HepG2 (cell line): ENCODE measurements at regions not wholly inside any gene's neighbourhood (a gene's known extent, or its start where the extent isn't known, plus 50 kb on each side); places are given as distances from the start of the nearest gene placed in this dataset.

Experiments used
- ASH2L ChIP-seq: fragments of 300-600, 200-600 bp; sonication (generic); IDR thresholded peaks from 2 replicates; pipeline ENCODE4 v1.7.0; 2017; ENCODE audit warnings: low read depth, mild to moderate bottlenecking, moderate library complexity, mixed read lengths, low read length; ENCODE audit not compliant: insufficient read length
- ATF7-NPFF ChIP-seq: sonication (generic); formaldehyde crosslinking; IDR thresholded peaks from 2 replicates; pipeline ENCODE4 v1.8.1; 2023; ENCODE audit warnings: mild to moderate bottlenecking, low read depth, missing genetic modification reagents, moderate library complexity
- CENPT ChIP-seq: sonication (generic); formaldehyde crosslinking; IDR thresholded peaks from 2 replicates; pipeline ENCODE4 v1.8.0; 2022; ENCODE audit warnings: low read depth, mild to moderate bottlenecking, moderate library complexity, missing genetic modification reagents
- EZH2 ChIP-seq: conservative IDR thresholded peaks from 2 replicates; pipeline ENCODE4 v1.6.1; 2012; ENCODE audit warnings: mild to moderate bottlenecking, low read depth, low read length, moderate library complexity
- FOXA3 ChIP-seq: IDR thresholded peaks from 2 replicates; pipeline ENCODE4 v1.6.1; 2016; ENCODE audit warnings: missing genetic modification reagents, missing compliant biosample characterization
- HNRNPL ChIP-seq: fragments of 200-400 bp; formaldehyde crosslinking; IDR thresholded peaks from 2 replicates; pipeline ENCODE4 v1.6.1; 2017; ENCODE audit warnings: mild to moderate bottlenecking, low read depth, low read length
- ISX ChIP-seq: sonication (generic); formaldehyde crosslinking; conservative IDR thresholded peaks from 2 replicates; pipeline ENCODE4 v1.5.0; 2020; ENCODE audit warnings: missing genetic modification reagents
- PRPF4 ChIP-seq: fragments of 200-400 bp; formaldehyde crosslinking; IDR thresholded peaks from 2 replicates; pipeline ENCODE4 v1.6.1; 2016; ENCODE audit warnings: low read length, low read depth; ENCODE audit not compliant: poor library complexity, severe bottlenecking
- RFX3 ChIP-seq: IDR thresholded peaks from 2 replicates; pipeline ENCODE4 v1.6.1; 2016; ENCODE audit warnings: missing biosample characterization, missing genetic modification reagents
- SIN3A ChIP-seq: IDR thresholded peaks from 2 replicates; pipeline ENCODE4 v1.6.1; 2011; ENCODE audit warnings: low read depth, mild to moderate bottlenecking, control low read depth, low read length, borderline replicate concordance
- SRY ChIP-seq: sonication (generic); formaldehyde crosslinking; IDR thresholded peaks from 2 replicates; pipeline ENCODE4 v1.8.0; 2022; ENCODE audit warnings: mild to moderate bottlenecking, missing genetic modification reagents
- ZNF432 ChIP-seq: sonication (generic); formaldehyde crosslinking; IDR thresholded peaks from 2 replicates; pipeline ENCODE4 v1.5.0; 2020; ENCODE audit warnings: missing genetic modification reagents, mild to moderate bottlenecking, borderline replicate concordance
- TF ChIP-seq, protein P1 (sequence below): sonication (generic); formaldehyde crosslinking; IDR thresholded peaks from 2 replicates; pipeline ENCODE4 v1.4.0; 2020; ENCODE audit warnings: missing genetic modification reagents
- TF ChIP-seq, protein P2 (sequence below): sonication (generic); formaldehyde crosslinking; IDR thresholded peaks from 2 replicates; pipeline ENCODE4 v1.4.0; 2020; ENCODE audit warnings: missing genetic modification reagents
- TF ChIP-seq, protein P3 (sequence below): sonication (generic); formaldehyde crosslinking; IDR thresholded peaks from 2 replicates; pipeline ENCODE4 v1.9.0; 2022; ENCODE audit warnings: missing genetic modification reagents, mild to moderate bottlenecking, borderline replicate concordance
- TF ChIP-seq, protein P4 (sequence below): sonication (generic); formaldehyde crosslinking; IDR thresholded peaks from 2 replicates; pipeline ENCODE4 v1.5.0; 2020; ENCODE audit warnings: mild to moderate bottlenecking, missing genetic modification reagents
- TF ChIP-seq, protein P5 (sequence below): sonication (generic); formaldehyde crosslinking; IDR thresholded peaks from 2 replicates; pipeline ENCODE4 v1.8.0; 2022; ENCODE audit warnings: missing genetic modification reagents, mild to moderate bottlenecking, inconsistent platforms, borderline replicate concordance
- TF ChIP-seq, protein P6 (sequence below): sonication (generic); formaldehyde crosslinking; conservative IDR thresholded peaks from 2 replicates; pipeline ENCODE4 v1.8.1; 2023; ENCODE audit warnings: missing genetic modification reagents
- TF ChIP-seq, protein P7 (sequence below): sonication (generic); formaldehyde crosslinking; IDR thresholded peaks from 2 replicates; pipeline ENCODE4 v1.9.0; 2021; ENCODE audit warnings: missing genetic modification reagents, borderline replicate concordance

DNA sequence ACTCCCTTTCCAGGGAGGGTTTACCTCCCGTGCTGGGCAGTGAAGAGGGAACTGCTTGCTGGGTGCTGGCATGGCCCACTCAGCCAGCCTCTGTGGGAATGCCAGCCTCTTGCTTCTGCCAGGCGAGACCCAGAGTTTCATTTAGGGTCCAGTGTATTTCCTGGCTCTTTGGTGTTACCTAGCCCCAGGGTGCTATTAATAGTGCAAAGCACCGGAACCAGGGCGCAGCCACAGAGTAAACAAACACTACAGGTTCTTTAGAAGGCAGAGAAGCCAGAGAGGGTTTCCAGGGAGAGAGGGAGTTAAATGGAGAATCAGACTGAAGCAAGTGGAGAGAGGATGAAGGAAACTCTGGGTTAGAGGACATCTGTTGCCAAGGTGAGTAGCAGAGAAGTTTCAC lies 74.9 kb upstream of the SPATA13 start (continued):
- TF ChIP-seq ASH2L (no peak), CENPT (CRISPR knock-in tag) (no peak), HNRNPL (no peak), RFX3 (CRISPR knock-in tag) (no peak), SIN3A (no peak), PRPF4 (no peak), ATF7-NPFF (no peak), ISX (CRISPR knock-in tag) (no peak), EZH2 (no peak), SRY (CRISPR knock-in tag) (no peak), FOXA3 (CRISPR knock-in tag) (peak; percentile 40; the same call in 1 of the 2 replicates), ZNF432 (CRISPR knock-in tag) (no peak)
- TF ChIP-seq, protein P1, sequence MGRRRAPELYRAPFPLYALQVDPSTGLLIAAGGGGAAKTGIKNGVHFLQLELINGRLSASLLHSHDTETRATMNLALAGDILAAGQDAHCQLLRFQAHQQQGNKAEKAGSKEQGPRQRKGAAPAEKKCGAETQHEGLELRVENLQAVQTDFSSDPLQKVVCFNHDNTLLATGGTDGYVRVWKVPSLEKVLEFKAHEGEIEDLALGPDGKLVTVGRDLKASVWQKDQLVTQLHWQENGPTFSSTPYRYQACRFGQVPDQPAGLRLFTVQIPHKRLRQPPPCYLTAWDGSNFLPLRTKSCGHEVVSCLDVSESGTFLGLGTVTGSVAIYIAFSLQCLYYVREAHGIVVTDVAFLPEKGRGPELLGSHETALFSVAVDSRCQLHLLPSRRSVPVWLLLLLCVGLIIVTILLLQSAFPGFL (CRISPR knock-in tag): no peak
- TF ChIP-seq, protein P2, sequence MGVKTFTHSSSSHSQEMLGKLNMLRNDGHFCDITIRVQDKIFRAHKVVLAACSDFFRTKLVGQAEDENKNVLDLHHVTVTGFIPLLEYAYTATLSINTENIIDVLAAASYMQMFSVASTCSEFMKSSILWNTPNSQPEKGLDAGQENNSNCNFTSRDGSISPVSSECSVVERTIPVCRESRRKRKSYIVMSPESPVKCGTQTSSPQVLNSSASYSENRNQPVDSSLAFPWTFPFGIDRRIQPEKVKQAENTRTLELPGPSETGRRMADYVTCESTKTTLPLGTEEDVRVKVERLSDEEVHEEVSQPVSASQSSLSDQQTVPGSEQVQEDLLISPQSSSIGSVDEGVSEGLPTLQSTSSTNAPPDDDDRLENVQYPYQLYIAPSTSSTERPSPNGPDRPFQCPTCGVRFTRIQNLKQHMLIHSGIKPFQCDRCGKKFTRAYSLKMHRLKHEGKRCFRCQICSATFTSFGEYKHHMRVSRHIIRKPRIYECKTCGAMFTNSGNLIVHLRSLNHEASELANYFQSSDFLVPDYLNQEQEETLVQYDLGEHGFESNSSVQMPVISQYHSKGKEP (CRISPR knock-in tag): no peak
- TF ChIP-seq, protein P3, sequence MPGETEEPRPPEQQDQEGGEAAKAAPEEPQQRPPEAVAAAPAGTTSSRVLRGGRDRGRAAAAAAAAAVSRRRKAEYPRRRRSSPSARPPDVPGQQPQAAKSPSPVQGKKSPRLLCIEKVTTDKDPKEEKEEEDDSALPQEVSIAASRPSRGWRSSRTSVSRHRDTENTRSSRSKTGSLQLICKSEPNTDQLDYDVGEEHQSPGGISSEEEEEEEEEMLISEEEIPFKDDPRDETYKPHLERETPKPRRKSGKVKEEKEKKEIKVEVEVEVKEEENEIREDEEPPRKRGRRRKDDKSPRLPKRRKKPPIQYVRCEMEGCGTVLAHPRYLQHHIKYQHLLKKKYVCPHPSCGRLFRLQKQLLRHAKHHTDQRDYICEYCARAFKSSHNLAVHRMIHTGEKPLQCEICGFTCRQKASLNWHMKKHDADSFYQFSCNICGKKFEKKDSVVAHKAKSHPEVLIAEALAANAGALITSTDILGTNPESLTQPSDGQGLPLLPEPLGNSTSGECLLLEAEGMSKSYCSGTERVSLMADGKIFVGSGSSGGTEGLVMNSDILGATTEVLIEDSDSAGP (CRISPR knock-in tag): no peak
- TF ChIP-seq, protein P4, sequence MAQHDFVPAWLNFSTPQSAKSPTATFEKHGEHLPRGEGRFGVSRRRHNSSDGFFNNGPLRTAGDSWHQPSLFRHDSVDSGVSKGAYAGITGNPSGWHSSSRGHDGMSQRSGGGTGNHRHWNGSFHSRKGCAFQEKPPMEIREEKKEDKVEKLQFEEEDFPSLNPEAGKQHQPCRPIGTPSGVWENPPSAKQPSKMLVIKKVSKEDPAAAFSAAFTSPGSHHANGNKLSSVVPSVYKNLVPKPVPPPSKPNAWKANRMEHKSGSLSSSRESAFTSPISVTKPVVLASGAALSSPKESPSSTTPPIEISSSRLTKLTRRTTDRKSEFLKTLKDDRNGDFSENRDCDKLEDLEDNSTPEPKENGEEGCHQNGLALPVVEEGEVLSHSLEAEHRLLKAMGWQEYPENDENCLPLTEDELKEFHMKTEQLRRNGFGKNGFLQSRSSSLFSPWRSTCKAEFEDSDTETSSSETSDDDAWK (CRISPR knock-in tag): no peak
- TF ChIP-seq, protein P5, sequence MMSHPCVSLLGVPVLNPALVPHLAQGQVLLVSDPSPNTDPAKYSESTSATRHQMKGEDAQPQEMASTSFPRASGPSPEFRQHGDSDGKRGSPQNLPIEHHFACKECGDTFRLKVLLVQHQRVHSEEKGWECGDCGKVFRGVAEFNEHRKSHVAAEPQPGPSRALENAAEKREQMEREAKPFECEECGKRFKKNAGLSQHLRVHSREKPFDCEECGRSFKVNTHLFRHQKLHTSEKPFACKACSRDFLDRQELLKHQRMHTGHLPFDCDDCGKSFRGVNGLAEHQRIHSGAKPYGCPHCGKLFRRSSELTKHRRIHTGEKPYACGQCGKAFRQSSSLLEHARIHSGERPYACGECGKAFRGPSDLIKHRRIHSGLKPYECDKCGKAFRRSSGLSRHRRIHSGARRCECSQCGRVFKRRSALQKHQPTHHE (CRISPR knock-in tag): no peak
- TF ChIP-seq, protein P6, sequence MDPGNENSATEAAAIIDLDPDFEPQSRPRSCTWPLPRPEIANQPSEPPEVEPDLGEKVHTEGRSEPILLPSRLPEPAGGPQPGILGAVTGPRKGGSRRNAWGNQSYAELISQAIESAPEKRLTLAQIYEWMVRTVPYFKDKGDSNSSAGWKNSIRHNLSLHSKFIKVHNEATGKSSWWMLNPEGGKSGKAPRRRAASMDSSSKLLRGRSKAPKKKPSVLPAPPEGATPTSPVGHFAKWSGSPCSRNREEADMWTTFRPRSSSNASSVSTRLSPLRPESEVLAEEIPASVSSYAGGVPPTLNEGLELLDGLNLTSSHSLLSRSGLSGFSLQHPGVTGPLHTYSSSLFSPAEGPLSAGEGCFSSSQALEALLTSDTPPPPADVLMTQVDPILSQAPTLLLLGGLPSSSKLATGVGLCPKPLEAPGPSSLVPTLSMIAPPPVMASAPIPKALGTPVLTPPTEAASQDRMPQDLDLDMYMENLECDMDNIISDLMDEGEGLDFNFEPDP (CRISPR knock-in tag): no peak
- TF ChIP-seq, protein P7, sequence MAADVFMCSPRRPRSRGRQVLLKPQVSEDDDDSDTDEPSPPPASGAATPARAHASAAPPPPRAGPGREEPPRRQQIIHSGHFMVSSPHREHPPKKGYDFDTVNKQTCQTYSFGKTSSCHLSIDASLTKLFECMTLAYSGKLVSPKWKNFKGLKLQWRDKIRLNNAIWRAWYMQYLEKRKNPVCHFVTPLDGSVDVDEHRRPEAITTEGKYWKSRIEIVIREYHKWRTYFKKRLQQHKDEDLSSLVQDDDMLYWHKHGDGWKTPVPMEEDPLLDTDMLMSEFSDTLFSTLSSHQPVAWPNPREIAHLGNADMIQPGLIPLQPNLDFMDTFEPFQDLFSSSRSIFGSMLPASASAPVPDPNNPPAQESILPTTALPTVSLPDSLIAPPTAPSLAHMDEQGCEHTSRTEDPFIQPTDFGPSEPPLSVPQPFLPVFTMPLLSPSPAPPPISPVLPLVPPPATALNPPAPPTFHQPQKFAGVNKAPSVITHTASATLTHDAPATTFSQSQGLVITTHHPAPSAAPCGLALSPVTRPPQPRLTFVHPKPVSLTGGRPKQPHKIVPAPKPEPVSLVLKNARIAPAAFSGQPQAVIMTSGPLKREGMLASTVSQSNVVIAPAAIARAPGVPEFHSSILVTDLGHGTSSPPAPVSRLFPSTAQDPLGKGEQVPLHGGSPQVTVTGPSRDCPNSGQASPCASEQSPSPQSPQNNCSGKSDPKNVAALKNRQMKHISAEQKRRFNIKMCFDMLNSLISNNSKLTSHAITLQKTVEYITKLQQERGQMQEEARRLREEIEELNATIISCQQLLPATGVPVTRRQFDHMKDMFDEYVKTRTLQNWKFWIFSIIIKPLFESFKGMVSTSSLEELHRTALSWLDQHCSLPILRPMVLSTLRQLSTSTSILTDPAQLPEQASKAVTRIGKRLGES (CRISPR knock-in tag): no peak
